Kidney (tissue), 13 donors: ENCODE measurements at regions not wholly inside any gene's neighbourhood (a gene's known extent, or its start where the extent isn't known, plus 50 kb on each side); places are given as distances from the start of the nearest gene placed in this dataset.

Source experiments
- DNase-seq, 5 donors: peaks; one replicate each; pipeline ENCODE4 v3.0.0-alpha.2; 2013 to 2020
- FAIRE-seq: peaks from 2 replicates; lab custom pipeline; 2012; peaks lifted over from hg19 to GRCh38; lab: Jason Lieb, UNC
- H3K27ac ChIP-seq, 2 donors: one replicate each; pipeline ENCODE4 v1.7.0; 2013; ENCODE audit warnings: low read depth in 2 of 2, low read length in 2 of 2, inconsistent platforms in 1 of 2
- H3K27me3 ChIP-seq: one replicate; pipeline ENCODE4 v1.7.1; 2013; ENCODE audit warnings: low read length, inconsistent platforms; ENCODE audit not compliant: control insufficient read depth, insufficient read depth
- H3K36me3 ChIP-seq, 3 donors: one replicate each; pipeline versions ENCODE4 v1.7.0 to v1.7.1; 2013; ENCODE audit warnings: low read length in 3 of 3, control low read depth in 1 of 3, inconsistent platforms in 1 of 3; ENCODE audit not compliant: insufficient read depth in 3 of 3, control insufficient read depth in 2 of 3
- H3K4me1 ChIP-seq, 3 donors: one replicate each; pipeline versions ENCODE4 v1.7.0 to v1.7.1; 2013; ENCODE audit warnings: low read length in 3 of 3, inconsistent platforms in 1 of 3, low read depth in 1 of 3; ENCODE audit not compliant: control insufficient read depth in 2 of 3, insufficient read depth in 2 of 3
- H3K4me3 ChIP-seq, 3 donors: one replicate each; pipeline versions ENCODE4 v1.7.0 to v1.8.1; 2013; ENCODE audit warnings: low read length in 3 of 3, control low read depth in 1 of 3, inconsistent platforms in 1 of 3
- H3K9ac ChIP-seq, 3 donors: one replicate each; pipeline versions ENCODE4 v1.7.0 to v1.7.1; 2013; ENCODE audit warnings: low read length in 3 of 3, control low read depth in 1 of 3, inconsistent platforms in 1 of 3
- H3K9me3 ChIP-seq, 3 donors: one replicate each; pipeline versions ENCODE4 v1.7.0 to v1.7.1; 2013; ENCODE audit warnings: low read length in 3 of 3, control low read depth in 1 of 3, inconsistent platforms in 1 of 3; ENCODE audit not compliant: control insufficient read depth in 2 of 3, insufficient read depth in 1 of 3
- intact Hi-C: fragments of 100-400 bp; cut with DNase I; formaldehyde crosslinking; loops from one replicate; pipeline ENCODE4 v1.11.1; 2022
- TF ChIP-seq, protein P1 (sequence below): IDR thresholded peaks from 3 replicates; pipeline ENCODE4 v1.5.1; 2012; ENCODE audit warnings: mild to moderate bottlenecking, moderate library complexity, borderline replicate concordance; ENCODE audit not compliant: insufficient read depth; ENCODE audit errors: extremely low read depth
- donor health status: control.
- donor health status: control.
- donor health status: control.
- donor health status: control.
- donor health status: control.
- donor health status: DM: yes; HTN: yes; CAD: no.
- donor health status: Normal renal cell carcinoma (clear cell type).

- Histone ChIP-seq H3K36me3 (no peaks in the 10 kb centered on the region), H3K4me1 (no peaks in the 10 kb centered on the region), H3K9me3 (no peaks in the 10 kb centered on the region), H3K4me3 (no peak overlapping the region), H3K9ac (no peak overlapping the region), H3K27me3 (no peaks in the 10 kb centered on the region), H3K27ac (no peak overlapping the region)
- intact Hi-C loops, result no loop called here
- FAIRE-seq, result no peak
- DNase-seq, result no peak
- TF ChIP-seq, protein P1, sequence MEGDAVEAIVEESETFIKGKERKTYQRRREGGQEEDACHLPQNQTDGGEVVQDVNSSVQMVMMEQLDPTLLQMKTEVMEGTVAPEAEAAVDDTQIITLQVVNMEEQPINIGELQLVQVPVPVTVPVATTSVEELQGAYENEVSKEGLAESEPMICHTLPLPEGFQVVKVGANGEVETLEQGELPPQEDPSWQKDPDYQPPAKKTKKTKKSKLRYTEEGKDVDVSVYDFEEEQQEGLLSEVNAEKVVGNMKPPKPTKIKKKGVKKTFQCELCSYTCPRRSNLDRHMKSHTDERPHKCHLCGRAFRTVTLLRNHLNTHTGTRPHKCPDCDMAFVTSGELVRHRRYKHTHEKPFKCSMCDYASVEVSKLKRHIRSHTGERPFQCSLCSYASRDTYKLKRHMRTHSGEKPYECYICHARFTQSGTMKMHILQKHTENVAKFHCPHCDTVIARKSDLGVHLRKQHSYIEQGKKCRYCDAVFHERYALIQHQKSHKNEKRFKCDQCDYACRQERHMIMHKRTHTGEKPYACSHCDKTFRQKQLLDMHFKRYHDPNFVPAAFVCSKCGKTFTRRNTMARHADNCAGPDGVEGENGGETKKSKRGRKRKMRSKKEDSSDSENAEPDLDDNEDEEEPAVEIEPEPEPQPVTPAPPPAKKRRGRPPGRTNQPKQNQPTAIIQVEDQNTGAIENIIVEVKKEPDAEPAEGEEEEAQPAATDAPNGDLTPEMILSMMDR, result no peak
These were observed 235.9 kb upstream of the MTPN start for GRCh38 chr7:136213012-136213411.

DNA sequence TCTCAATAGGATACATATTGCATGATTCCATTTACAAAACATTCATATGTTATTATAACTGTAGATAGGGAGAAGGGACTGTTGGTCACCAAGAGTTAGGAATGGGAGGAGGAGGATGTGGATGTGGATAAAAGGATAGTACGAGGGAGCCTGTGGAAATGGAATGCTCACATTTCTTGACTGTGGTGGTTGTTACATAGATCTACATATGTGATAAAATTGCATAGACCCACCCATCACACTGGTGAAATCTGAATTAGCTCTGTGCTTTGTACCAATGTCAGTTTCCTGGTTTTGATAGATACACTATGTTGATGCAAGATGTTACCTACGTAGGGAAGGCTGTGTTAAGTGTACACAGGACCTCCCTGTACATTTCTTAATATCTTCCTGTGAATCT is 233.5 kb upstream of the MTPN start:
- no peaks in the 10 kb centered on the region for H3K4me1 ChIP-seq
- no peak overlapping the region for H3K9ac ChIP-seq
- H3K27ac ChIP-seq, result no peak overlapping the region
- H3K36me3 ChIP-seq, result no peaks in the 10 kb centered on the region
- H3K9me3 ChIP-seq, result no peaks in the 10 kb centered on the region
- DNase-seq (no peak), FAIRE-seq (no peak)
- TF ChIP-seq, protein P1, result no peak
- H3K27me3 ChIP-seq, result no peaks in the 10 kb centered on the region
- H3K4me3 ChIP-seq, result no peak overlapping the region
- intact Hi-C loops, result no loop called here

- intact Hi-C loops, result no loop called here
- H3K9ac ChIP-seq, result no peak overlapping the region
- H3K4me1 ChIP-seq, result no peaks in the 10 kb centered on the region
- no peak for DNase-seq
- no peak overlapping the region for H3K4me3 ChIP-seq
- TF ChIP-seq, protein P1, result no peak
- H3K9me3 ChIP-seq, result no peaks in the 10 kb centered on the region
- no peaks in the 10 kb centered on the region for H3K27me3 ChIP-seq
- H3K36me3 ChIP-seq, result no peaks in the 10 kb centered on the region
- no peak overlapping the region for H3K27ac ChIP-seq
- FAIRE-seq, result no peak
These were observed 232.9 kb upstream of the MTPN start for GRCh38 chr7:136210079-136210478.

- Histone ChIP-seq H3K27ac (no peak overlapping the region), H3K36me3 (no peaks in the 10 kb centered on the region), H3K4me1 (no peaks in the 10 kb centered on the region), H3K9me3 (no peaks in the 10 kb centered on the region), H3K4me3 (no peak overlapping the region), H3K9ac (no peak overlapping the region), H3K27me3 (no peaks in the 10 kb centered on the region)
- intact Hi-C loops, result no loop called here
- no peak for FAIRE-seq
- TF ChIP-seq, protein P1, result no peak
- no peak for DNase-seq
These were observed 228.8 kb upstream of the MTPN start for GRCh38 chr7:136205956-136206355.
